NCI-H1436 treated with DMSO at 0.1 percent for 48 hours (cell line): ENCODE measurements at regions not wholly inside any gene's neighbourhood (a gene's known extent, or its start where the extent isn't known, plus 50 kb on each side); places are given as distances from the start of the nearest gene placed in this dataset.

ENCODE experiments used
- DNase-seq: peaks from one replicate; lab custom pipeline; 2025; lab: John Stamatoyannopoulos, UW

GRCh38 chr12:23174917-23175316 is 549.9 kb downstream of the ETNK1 start:
- no peak for DNase-seq

- no peak for DNase-seq
Measured at GRCh38 chr12:23185346-23185745, 560.4 kb downstream of the ETNK1 start.

GRCh38 chr12:23186950-23187349 is 562.0 kb downstream of the ETNK1 start:
- DNase-seq: no peak

GRCh38 chr12:23193552-23193951 is 568.6 kb downstream of the ETNK1 start:
- DNase-seq: no peak

- no peak for DNase-seq
Measured at GRCh38 chr12:23197266-23197665, 572.3 kb downstream of the ETNK1 start.

GRCh38 chr12:23202728-23203127 is 577.8 kb downstream of the ETNK1 start:
- no peak for DNase-seq

GRCh38 chr12:23204933-23205778 is 580.2 kb downstream of the ETNK1 start:
- DNase-seq: no peak

- no peak for DNase-seq
Measured at GRCh38 chr12:23209793-23210192, 584.8 kb downstream of the ETNK1 start.

- DNase-seq: no peak
Measured at GRCh38 chr12:23210573-23210972, 585.6 kb downstream of the ETNK1 start.

- DNase-seq: no peak
Measured at GRCh38 chr12:23211384-23212320, 586.7 kb downstream of the ETNK1 start.

- no peak for DNase-seq
Measured at GRCh38 chr12:23217158-23217557, 592.2 kb downstream of the ETNK1 start.

- DNase-seq: no peak
Measured at GRCh38 chr12:23217667-23218066, 592.7 kb downstream of the ETNK1 start.

- no peak for DNase-seq
Measured at GRCh38 chr12:23221066-23221465, 596.1 kb downstream of the ETNK1 start.

- no peak for DNase-seq
Measured at GRCh38 chr12:23221926-23222325, 597.0 kb downstream of the ETNK1 start.

GRCh38 chr12:23222801-23223200 is 597.8 kb downstream of the ETNK1 start:
- DNase-seq: no peak

- DNase-seq: no peak
Measured at GRCh38 chr12:23228101-23228500, 603.1 kb downstream of the ETNK1 start.

- no peak for DNase-seq
Measured at GRCh38 chr12:23230899-23231298, 605.9 kb downstream of the ETNK1 start.

GRCh38 chr12:23236066-23236780 is 611.3 kb downstream of the ETNK1 start:
- no peak for DNase-seq

GRCh38 chr12:23236811-23237210 is 611.8 kb downstream of the ETNK1 start:
- DNase-seq: no peak

GRCh38 chr12:23238190-23238589 is 613.2 kb downstream of the ETNK1 start:
- DNase-seq: no peak

GRCh38 chr12:23238957-23239356 is 614.0 kb downstream of the ETNK1 start:
- DNase-seq: no peak

GRCh38 chr12:23245186-23245585 is 620.2 kb downstream of the ETNK1 start:
- DNase-seq: no peak
